Uterus (tissue), 2 donors: ENCODE measurements at regions not wholly inside any gene's neighbourhood (a gene's known extent, or its start where the extent isn't known, plus 50 kb on each side); places are given as distances from the start of the nearest gene placed in this dataset.

Experiments
- POLR2A ChIP-seq, 2 donors: fragments of 450-650 bp; IDR thresholded peaks; one replicate each; pipeline ENCODE4 v1.6.1; 2016; ENCODE audit warnings: antibody characterized with exemption in 2 of 2, mild to moderate bottlenecking in 1 of 2, moderate library complexity in 1 of 2
- TF ChIP-seq, protein P1 (sequence below), 4 experiments: fragments of 200-600 bp in 2 of 4; fragments of 450-650 bp in 2 of 4; sonication (generic) in 2 of 4; IDR thresholded peaks; one replicate each; pipeline ENCODE4 v1.5.1; 2016 to 2019; ENCODE audit warnings: antibody characterized with exemption in 4 of 4, mild to moderate bottlenecking in 2 of 4, moderate library complexity in 1 of 4

DNA sequence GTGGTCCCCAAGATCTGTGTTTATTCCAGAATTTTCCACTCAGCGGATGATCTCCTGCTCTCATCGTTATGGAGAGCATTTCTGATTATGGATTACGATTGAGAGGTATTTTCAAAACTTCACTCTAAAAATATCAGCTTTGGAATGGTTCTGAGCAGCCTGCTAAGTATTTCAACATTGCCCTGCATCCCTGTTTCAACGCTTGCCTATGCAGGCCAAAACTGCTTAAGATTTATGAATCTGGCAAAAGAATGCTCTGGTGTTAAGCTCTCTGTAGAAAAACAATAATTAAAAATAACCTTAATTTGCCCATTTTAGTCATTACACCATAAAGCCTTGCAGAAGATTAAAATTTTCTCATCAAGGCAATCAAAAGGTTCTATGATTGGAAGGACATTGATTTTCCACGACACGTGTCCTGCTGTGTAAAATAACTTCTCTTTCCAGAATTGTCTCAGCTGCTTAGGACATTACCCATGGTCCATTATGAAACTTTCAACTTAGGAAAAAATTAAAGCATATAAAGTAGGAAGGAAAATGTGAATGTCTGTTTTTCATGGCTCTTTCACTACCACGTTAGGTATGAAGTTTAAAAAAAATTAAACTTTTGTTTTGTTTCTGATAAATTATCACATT is 229.9 kb downstream of the ACKR3 start:
- TF ChIP-seq, protein P1, sequence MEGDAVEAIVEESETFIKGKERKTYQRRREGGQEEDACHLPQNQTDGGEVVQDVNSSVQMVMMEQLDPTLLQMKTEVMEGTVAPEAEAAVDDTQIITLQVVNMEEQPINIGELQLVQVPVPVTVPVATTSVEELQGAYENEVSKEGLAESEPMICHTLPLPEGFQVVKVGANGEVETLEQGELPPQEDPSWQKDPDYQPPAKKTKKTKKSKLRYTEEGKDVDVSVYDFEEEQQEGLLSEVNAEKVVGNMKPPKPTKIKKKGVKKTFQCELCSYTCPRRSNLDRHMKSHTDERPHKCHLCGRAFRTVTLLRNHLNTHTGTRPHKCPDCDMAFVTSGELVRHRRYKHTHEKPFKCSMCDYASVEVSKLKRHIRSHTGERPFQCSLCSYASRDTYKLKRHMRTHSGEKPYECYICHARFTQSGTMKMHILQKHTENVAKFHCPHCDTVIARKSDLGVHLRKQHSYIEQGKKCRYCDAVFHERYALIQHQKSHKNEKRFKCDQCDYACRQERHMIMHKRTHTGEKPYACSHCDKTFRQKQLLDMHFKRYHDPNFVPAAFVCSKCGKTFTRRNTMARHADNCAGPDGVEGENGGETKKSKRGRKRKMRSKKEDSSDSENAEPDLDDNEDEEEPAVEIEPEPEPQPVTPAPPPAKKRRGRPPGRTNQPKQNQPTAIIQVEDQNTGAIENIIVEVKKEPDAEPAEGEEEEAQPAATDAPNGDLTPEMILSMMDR (IDR thresholded peaks at IDR 0.05): no peak
- TF ChIP-seq POLR2A (IDR thresholded peaks at IDR 0.05): no peak
